Gastroesophageal sphincter (tissue), 4 donors: ENCODE measurements at regions not wholly inside any gene's neighbourhood (a gene's known extent, or its start where the extent isn't known, plus 50 kb on each side); places are given as distances from the start of the nearest gene placed in this dataset.

ENCODE experiments used
- ATAC-seq: fragments of 150-250 bp; one replicate; pipeline ENCODE4 v1.9.1; 2016; ENCODE audit warnings: mild to moderate bottlenecking, moderate library complexity
- H3K27ac ChIP-seq, 4 donors: fragments of 200-600 bp; sonication (generic) in 3 of 4; 1 replicate in 3 of 4; 2 replicates in 1 of 4; pipeline ENCODE4 v1.5.1; 2016 to 2019
- H3K27me3 ChIP-seq: fragments of 200-600 bp; sonication (generic); one replicate; pipeline ENCODE4 v1.5.1; 2019
- H3K36me3 ChIP-seq, 2 donors: fragments of 200-600 bp; sonication (generic); one replicate each; pipeline ENCODE4 v1.5.1; 2019; ENCODE audit warnings: control low read depth in 1 of 2
- H3K4me1 ChIP-seq, 3 donors: fragments of 200-600 bp; sonication (generic); 1 replicate in 2 of 3; 2 replicates in 1 of 3; pipeline ENCODE4 v1.5.1; 2016 to 2019; ENCODE audit warnings: control low read depth in 2 of 3
- H3K4me3 ChIP-seq, 2 donors: fragments of 200-600 bp; sonication (generic); one replicate each; pipeline ENCODE4 v1.5.1; 2019; ENCODE audit warnings: mild to moderate bottlenecking in 1 of 2, moderate library complexity in 1 of 2
- H3K9me3 ChIP-seq, 3 donors: fragments of 200-600 bp; sonication (generic); one replicate each; pipeline ENCODE4 v1.5.1; 2017 to 2019; ENCODE audit warnings: control low read depth in 2 of 3
- CTCF ChIP-seq, 4 experiments: fragments of 200-600 bp in 2 of 4; fragments of 450-650 bp in 2 of 4; sonication (generic) in 1 of 4; IDR thresholded peaks; one replicate each; pipeline ENCODE4 v1.5.1; 2017 to 2019; ENCODE audit warnings: antibody characterized with exemption in 4 of 4, mild to moderate bottlenecking in 2 of 4, moderate library complexity in 2 of 4
- EP300 ChIP-seq: sonication (generic); formaldehyde crosslinking; IDR thresholded peaks from one replicate; pipeline ENCODE4 v1.6.1; 2017; ENCODE audit warnings: antibody characterized with exemption, mild to moderate bottlenecking
- POLR2A ChIP-seq, 2 donors: fragments of 450-650 bp; IDR thresholded peaks; one replicate each; pipeline ENCODE4 v1.6.1; 2017; ENCODE audit warnings: antibody characterized with exemption in 2 of 2, mild to moderate bottlenecking in 2 of 2, moderate library complexity in 1 of 2
- POLR2AphosphoS5 ChIP-seq: sonication (generic); formaldehyde crosslinking; IDR thresholded peaks from one replicate; pipeline ENCODE4 v1.6.1; 2017; ENCODE audit warnings: antibody characterized with exemption
- WGBS, 2 donors: methylation state at CpG; one replicate each; pipeline ENCODE4 v1.1.5; 2018; ENCODE audit warnings: low coverage in 1 of 2; 5-methylcytosine and 5-hydroxymethylcytosine counted together

DNA sequence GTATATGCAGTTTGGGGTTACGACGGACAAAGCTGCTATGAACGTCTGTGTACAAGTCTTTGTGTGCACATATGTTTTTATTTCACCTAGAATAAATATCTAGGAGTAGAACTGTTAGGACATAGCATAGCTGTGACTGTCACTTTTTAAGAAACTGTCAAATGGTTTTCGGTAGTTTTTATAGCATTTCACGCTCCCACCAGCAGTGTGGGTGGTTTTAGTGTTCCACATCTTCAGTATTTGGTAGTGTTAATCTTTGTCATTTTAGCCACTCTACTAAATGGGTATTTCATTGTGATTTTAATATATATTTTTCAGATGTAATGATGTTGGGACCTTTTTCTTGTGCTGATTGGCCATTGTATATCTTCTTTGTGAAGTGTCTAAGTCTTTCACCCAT is 109.1 kb upstream of the BCAT1 start:
- Histone ChIP-seq H3K27me3 (no peaks in the 10 kb centered on the region), H3K4me3 (no peak overlapping the region), H3K36me3 (no peaks in the 10 kb centered on the region), H3K9me3 (no peaks in the 10 kb centered on the region), H3K4me1 (no peaks in the 10 kb centered on the region), H3K27ac (no peak overlapping the region)
- WGBS, 2 donors: 87 to 92% methylated on average over 5 of the region's 5 CpGs
- no peak for TF ChIP-seq POLR2AphosphoS5
- no peak for TF ChIP-seq EP300
- TF ChIP-seq CTCF (IDR thresholded peaks at IDR 0.05): no peak
- no peak for ATAC-seq

- ATAC-seq: no peak
- Histone ChIP-seq H3K27me3 (no peaks in the 10 kb centered on the region), H3K9me3 (no peaks in the 10 kb centered on the region), H3K27ac (no peak overlapping the region), H3K4me1 (no peaks in the 10 kb centered on the region), H3K36me3 (no peaks in the 10 kb centered on the region), H3K4me3 (no peak overlapping the region)
- 72 to 81% methylated on average over 3 of the region's 3 CpGs for WGBS, 2 donors
- TF ChIP-seq EP300 (no peak), CTCF (IDR thresholded peaks at IDR 0.05) (no peak)
Observed at GRCh38 chr12:25056486-25057130, 107.7 kb upstream of the BCAT1 start.

DNA sequence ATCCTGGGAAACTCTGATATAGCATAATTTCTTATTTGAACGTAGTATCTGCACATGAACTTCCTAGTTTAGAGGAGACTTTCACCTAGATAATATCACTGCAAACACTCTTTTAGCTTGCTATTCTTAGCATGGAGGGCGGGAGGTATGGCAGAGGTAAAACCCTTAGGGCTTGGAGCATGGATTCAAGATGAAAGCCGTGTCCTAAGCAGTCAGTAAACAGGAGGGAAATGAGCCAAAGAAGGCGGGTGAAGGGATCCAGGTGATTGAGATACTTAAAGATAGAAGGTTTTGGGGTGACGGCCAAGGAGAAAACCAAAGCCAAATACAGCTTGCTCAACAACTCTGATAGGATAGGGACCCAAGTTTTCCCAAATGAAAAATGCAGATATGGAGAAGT is 107.1 kb upstream of the BCAT1 start:
- 77 to 92% methylated on average over 5 of the region's 5 CpGs for WGBS, 2 donors
- Histone ChIP-seq H3K36me3 (no peaks in the 10 kb centered on the region), H3K27me3 (no peaks in the 10 kb centered on the region), H3K4me3 (no peak overlapping the region), H3K27ac (no peak overlapping the region), H3K9me3 (no peaks in the 10 kb centered on the region), H3K4me1 (no peaks in the 10 kb centered on the region)
- TF ChIP-seq POLR2AphosphoS5 (no peak), POLR2A (IDR thresholded peaks at IDR 0.05) (no peak)
- no peak for ATAC-seq

- WGBS, 2 donors: 79 to 81% methylated on average over 5 of the region's 5 CpGs
- ATAC-seq: no peak
- no peaks in the 10 kb centered on the region for H3K36me3 ChIP-seq
- no peak overlapping the region for H3K4me3 ChIP-seq
- H3K4me1 ChIP-seq: no peaks in the 10 kb centered on the region
- no peak for TF ChIP-seq POLR2AphosphoS5
- no peak for TF ChIP-seq EP300
- no peak overlapping the region for H3K27ac ChIP-seq
- H3K27me3 ChIP-seq: no peaks in the 10 kb centered on the region
- H3K9me3 ChIP-seq: no peaks in the 10 kb centered on the region
Observed at GRCh38 chr12:25054783-25055144, 105.9 kb upstream of the BCAT1 start.

GRCh38 chr12:25054076-25054782 is 105.3 kb upstream of the BCAT1 start:
- H3K27ac ChIP-seq: no peak overlapping the region
- H3K36me3 ChIP-seq: no peaks in the 10 kb centered on the region
- no peaks in the 10 kb centered on the region for H3K9me3 ChIP-seq
- no peaks in the 10 kb centered on the region for H3K4me1 ChIP-seq
- 56 to 58% methylated on average over 4 of the region's 4 CpGs for WGBS, 2 donors
- H3K4me3 ChIP-seq: no peak overlapping the region
- H3K27me3 ChIP-seq: no peaks in the 10 kb centered on the region
- TF ChIP-seq CTCF (IDR thresholded peaks at IDR 0.05) (no peak), EP300 (no peak)
- no peak for ATAC-seq

DNA sequence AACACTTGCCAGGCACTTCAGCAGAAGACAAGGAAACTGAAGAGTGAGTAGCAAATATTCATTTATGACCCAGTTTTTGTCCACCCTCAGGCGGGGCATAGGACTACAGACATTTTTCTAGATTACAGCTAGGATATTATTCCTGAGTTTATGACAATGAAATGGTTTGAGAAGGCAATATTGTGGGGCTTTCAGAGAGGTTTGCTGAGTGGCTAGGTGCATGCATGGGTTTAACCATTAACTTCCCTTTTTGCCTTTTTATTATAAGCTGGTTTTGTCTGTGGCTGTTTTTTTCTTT is 104.0 kb upstream of the BCAT1 start:
- no peaks in the 10 kb centered on the region for H3K36me3 ChIP-seq
- H3K4me1 ChIP-seq: no peaks in the 10 kb centered on the region
- peak overlapping the region in 1 of 2 donors; percentile 24 for H3K4me3 ChIP-seq
- WGBS, 2 donors: 83 to 100% methylated on average over 1 of the region's 1 CpG
- H3K9me3 ChIP-seq: peaks cover 0 to 8% (median 0%) of the 10 kb centered on the region in 3 donors
- H3K27me3 ChIP-seq: no peaks in the 10 kb centered on the region
- peak overlapping the region in 2 of 4 donors; percentile 26 to 50 for H3K27ac ChIP-seq
- ATAC-seq: no peak
- TF ChIP-seq POLR2A (IDR thresholded peaks at IDR 0.05): no peak
- TF ChIP-seq POLR2AphosphoS5: no peak
